HG02642 (cell line): ENCODE measurements at regions not wholly inside any gene's neighbourhood (a gene's known extent, or its start where the extent isn't known, plus 50 kb on each side); places are given as distances from the start of the nearest gene placed in this dataset.
"Not testable (repeated sequence)": the region's sequence is repeated elsewhere in the genome, so short reads cannot be mapped to it uniquely, and the experiment has no call there.

Experiments
- ATAC-seq: cut with Tn5 transposase; IDR thresholded peaks from one replicate; pipeline ENCODE4 v1.9.1; 2021; ENCODE audit warnings: mild to moderate bottlenecking; ENCODE audit not compliant: unreplicated experiment, poor library complexity

DNA sequence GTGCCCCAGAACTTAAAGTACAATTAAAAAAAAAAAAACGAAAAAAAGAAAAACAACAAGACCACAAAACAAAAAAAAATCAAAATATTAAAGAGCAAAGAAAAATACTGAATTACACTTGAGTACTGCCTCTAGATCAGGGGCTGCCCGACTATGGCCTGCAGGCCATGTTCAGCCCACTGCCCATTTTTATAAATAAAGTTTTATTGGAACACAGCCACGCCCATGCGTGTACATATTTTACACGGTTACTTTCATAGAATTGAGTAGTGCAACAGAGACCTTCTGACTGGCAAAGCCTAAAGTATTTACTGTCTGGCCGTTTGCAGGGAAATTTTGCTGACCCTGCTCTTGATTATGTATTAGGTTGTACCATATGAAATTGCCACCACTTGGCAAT, 130.5 kb downstream of the ATXN3L start:
- no peak for ATAC-seq

DNA sequence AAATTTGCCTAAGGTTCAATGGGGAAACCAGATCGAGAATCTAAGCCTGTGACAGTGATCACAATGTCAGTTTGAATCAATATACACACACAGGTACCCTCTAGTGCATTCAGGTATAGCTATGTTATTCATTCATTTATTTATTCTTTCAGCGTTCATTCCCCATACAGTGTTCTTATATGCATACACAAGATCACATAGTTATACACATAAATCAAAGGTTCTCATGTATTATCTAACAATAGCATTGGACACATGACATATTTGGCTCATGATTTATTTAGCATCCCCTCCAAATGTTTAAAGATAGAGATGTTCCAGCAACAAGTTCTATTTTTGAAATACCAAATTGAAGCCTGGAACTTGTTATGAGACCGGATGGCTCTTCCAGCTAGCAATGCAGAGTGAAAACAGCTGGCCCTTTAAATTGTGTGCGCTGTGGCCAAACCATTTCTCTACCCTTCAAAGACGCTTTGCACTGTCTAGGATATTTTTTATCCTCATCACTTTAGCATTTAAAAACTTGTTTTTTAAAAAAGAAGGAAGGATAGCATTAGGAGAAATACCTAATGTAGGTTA, 131.0 kb downstream of the ATXN3L start:
- ATAC-seq: no peak

DNA sequence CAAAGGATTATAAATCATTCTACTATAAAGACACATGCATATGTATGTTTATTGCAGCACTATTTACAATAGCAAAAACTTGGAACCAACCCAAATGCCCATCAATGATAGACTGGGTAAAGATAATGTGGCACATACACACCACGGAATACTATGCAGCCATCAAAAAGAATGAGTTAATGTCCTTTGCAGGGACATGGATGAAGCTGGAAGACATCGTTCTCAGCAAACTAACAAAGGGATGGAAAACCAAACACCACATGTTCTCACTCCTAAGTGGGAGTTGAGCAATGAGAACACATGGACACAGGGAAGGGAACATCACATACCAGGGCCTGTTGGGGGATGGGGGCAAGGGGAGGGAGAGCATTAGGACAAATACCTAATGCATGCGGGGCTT, 133.2 kb downstream of the ATXN3L start:
- ATAC-seq: not testable (repeated sequence)

DNA sequence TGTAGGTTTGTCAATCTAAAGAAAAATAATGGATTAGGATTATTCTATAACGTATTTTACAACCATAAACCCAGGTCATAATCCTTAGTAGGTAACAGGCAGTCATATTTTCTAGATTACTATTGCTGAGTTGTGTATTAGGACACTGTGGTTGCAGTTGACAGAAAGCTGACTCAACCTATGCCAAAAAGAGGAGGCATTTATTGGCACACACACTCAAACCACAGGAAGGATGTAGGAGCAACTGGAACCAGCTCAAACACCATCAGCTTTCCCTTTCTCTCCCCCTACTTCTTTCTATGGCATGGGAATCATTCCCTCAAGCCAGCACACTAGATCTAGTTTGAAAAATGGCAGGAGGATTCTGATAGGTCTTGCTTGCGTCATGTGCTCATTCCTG, 136.4 kb upstream of the FAM9C start:
- no peak for ATAC-seq

DNA sequence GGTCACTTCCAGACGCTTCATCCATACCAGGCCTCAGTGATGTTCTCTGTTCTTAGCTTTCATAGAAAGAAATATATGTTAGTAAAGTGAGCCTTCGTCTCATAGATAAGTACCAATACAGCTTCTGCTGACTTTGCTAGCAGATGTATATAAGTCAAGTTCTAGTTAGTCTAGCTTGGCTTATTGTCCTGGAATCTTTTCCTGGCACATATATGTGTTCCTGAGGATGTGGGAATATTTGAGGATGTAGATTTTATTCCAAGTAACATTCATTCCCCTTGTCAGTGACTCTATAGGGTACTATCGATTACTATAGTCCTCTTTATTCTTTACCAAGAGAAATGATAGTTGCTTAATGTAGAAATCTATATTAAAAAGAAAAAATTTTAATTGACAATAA, 135.2 kb upstream of the FAM9C start:
- no peak for ATAC-seq

DNA sequence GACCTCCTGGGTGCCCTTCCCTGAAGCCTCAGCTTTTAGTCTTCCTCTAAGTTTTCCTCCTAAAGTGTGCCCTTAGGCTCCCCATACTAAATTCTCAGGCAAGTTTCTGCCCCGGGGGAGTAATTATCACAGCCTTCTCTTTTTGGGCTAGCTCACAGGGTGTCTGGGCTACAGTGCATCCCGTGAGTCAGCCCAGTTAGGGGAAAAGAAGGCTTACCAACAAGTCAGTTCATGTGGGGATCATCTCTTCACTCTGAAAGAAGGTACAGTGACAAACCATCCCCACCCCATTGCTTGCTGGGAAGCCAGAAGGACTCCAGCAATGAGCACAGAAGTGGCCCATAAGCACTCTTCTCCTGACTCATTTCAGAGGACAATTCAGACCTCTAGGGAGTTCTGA, 134.7 kb upstream of the FAM9C start:
- no peak for ATAC-seq

DNA sequence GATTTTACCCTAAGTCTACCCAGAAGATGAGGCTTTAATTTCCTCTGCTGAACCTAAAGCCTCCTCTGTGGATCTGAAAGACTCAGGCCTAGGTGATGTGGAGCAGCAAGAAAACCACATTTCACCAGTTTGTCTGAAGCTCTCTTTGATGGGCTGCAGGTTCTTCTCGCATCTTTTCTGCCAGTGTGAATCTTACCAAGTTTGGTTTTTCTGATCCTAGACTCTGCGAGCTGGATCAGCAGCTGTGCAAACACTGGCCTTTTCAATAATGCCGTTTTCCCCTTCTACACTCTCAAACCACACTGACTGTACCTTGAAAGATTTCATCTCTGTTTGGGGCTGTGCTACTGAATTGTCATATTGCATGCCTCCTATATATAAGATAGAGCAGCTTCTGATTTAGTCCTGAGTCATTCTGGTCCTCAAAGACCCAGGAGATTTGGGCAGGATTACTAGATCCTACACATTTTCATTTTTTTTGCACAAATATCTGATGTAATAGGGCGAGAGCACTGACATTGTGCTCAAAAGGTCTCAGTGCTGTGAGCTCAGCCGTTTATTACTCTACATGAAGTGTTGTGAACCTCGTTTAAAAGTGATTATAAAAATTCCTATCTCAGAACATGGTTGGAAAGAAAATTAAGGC, 133.6 kb upstream of the FAM9C start:
- no peak for ATAC-seq

DNA sequence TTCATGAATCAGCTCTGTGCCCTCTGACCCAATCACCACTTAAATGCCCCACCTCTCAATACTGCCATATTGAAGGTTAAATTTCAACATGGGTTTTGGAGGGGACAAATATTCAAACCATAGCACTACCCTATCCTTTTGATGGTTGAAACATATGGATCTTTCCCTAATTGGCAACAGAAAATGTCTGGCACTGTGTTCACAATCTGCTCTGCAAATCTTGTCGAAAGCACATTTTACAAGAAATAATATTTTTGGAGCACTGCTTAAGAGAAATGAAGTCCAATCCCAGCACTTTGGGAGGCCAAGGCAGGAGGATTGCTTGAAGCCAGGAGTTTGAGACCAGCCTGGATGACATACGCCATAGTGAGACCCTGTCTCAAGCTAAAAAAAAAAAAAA, 130.6 kb upstream of the FAM9C start:
- ATAC-seq: no peak

DNA sequence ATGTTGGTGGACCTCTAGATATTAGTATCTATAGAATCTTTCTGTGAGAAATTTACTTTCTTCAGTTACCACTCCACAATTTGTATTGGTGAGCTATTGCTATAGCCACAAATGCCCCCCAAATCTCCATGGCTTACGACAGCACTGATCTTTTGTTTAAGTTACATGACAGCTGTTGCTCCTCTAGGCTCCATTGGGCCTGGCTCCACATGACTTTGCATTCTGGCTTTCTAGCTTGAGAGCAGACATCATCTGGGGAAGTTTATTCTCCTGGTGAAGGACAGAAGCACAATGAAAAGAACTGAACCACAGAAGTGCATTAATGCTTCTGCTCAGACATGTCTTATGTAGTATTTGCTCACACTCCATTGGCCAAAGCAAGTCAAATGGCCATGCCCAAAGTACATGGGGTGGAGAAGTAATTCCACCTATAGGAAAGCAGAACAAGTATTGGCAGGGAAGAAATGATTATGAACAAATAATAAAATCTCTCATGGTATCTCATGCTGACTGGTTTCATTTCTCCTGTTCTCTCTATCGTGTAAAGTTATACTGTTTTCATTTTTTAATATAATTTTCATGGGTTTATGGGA, 126.6 kb upstream of the FAM9C start:
- no peak for ATAC-seq

DNA sequence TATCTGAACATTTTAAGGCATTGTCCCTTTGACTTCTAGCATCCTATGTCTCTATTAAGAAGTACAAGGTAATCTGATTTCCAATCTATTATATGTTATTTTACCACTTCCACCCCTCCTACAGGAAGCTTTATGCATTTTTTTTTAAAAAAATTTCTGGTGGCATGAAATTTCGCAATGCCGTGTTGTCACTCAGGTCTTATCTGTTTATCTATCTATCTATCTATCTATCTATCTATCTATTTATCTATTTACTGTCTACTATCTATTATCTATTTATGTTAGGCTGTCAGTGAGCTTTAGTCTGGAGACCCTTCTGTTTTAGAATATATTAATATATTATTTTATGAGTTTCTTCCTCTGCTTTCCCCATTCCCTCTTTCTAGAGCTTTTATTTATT, 125.3 kb upstream of the FAM9C start:
- no peak for ATAC-seq

DNA sequence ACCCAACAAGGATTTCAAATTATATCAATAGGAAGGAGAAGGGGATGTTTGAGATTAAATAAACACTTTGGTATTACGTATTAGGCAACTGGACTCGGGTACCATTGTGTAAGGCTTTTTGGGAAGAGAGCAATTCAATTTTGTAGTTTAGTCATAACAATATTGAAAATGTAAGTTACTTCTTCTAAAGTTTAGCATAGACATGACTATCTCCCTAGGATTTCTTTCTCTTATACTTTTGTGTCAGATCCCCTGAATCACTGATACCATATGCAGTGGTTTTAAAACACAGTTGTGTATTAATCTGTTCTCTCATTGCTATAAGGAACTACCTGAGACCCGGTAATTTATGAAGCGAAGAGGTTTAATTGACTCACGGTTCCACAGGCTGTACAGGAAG, 123.8 kb upstream of the FAM9C start:
- no peak for ATAC-seq

DNA sequence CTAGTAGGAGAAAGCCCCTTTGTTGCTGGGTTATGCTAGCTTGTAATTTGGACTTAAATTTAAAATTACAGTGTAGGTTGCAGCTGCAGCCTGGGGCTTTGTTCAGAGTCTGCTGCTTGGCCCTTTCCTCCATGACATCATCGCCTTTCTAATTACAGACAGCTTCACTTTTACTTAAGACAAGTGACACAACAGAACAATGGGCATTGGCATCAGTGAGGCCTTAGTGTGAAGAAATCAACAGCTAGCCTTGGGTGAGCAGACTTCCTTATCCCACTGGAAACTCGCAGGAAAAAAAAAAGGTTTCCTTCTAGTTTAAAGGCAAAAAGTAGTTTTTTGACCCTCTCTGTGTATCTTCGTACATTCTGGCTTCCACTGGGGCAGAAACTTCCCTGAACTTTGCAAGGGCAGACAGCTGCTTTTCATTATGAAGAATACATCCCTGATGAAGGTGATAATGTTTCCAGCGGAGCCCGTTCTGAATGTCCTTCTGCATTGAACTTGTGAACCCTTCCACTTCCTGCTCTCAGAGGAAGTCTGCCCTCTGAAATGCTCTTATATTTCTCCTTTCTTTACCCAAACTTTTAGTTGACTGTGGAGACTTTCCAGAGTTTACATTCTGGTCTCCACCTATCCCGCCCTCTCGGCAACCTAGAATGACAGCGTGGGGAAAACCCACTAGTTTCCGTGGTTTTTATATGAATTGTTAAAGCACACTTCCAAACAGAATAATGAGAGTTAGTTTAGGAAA, 123.2 kb upstream of the FAM9C start:
- no peak for ATAC-seq

DNA sequence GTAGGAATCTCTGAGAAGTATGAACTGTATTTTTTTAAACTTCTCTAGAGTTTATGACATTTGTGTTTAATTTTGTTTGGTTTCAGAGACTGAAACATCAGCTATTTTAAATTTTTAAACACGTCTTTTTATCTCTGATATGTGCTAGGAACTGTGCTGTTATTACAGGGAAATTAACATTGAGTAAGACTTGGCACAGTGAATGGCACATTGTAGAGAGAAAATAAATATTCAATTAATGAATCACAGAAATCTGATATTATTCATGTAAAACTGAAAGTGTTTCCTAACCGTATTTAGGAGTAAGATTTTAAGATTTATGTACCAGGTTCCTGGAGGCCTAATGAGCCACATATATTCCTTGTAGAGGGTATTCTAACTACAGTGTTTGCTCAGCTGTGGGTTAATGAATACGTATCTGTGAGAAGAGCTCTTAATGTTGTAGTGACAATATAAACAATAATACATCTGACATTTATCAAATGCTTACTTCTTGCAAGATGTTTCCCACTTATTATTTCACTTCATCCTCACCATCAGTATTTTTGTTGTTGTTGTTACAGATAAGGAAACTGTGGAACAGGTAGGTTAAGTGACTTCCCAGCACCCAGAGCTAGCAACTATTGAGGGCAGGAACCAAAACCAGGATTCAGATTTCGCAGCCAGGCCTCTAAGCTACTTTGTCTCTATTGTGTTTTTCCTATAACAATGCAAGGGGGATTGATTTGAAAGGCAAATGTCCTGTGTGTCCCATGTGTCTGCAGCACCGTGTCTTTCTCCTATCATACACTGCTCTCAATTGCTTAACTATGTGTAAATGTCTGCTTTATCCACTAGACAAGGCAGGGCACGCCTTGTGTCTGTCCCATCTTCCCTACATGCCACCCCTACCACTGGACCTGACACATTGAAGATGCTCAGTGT, 121.1 kb upstream of the FAM9C start:
- ATAC-seq: no peak

DNA sequence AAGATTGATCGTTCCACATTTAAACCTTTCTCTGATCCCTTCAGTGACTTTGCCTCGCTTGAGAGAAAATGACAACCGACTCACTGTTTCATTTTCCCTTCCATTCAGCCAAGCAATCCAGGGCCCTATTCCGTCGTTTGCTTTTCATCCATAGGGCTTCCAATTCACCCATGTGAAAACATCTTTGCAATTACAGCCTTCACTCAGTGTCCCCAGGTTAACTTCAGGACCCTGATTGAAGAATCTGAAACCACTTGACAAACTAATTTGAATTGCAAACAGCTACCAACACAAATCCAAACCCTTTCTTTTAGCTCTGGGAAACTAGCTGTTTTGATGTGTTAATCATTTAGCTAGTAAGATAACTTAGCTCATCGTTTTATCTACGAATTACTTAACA, 120.2 kb upstream of the FAM9C start:
- ATAC-seq: no peak

DNA sequence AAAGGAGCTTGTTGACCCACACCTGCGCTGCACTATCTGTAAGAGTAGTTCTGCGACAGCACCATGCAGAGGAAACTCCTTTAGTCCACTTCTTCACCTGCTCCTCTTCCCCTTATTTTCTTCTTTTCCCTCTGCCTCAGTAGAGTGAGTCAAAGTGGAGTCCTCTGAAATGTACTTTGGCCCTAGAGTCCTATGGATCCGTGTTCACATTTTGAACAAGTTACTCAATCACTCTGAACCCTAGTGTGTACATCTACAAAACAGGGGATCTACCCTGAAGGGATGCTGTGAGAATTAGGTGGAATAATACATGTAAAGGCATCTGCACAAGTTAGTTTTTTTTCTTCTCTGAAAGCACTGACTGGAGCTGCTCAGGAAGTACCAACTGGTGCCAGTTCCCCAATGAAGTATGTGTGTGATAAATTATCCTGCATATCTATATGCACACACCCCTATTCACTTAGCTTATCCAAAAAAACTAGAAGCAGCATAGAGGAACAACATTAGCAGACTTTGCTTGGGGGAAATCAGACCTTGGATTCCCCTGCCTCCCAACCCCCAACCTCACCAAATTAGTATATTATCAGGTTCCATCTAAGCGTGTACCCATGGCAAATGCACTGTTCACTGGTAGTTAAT, 118.5 kb upstream of the FAM9C start:
- no peak for ATAC-seq

DNA sequence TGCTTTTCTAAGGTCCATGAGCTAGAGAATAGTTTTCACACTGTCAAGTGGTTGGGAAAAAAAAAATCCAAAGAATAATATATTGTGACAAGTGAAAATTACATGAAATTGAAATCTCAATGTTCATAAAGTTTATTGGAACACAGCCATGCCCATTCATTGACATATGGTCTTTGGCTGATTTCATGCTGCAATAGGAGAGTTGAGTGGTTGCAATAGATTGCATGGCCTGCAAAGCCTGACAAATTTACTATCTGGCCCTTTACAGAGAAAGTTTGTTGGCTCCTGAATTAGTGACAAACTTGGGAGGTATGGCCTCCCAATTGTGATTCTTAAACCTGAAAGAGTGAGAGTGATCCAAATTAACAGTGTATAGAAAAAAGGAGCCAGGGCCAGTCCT, 115.5 kb upstream of the FAM9C start:
- no peak for ATAC-seq

DNA sequence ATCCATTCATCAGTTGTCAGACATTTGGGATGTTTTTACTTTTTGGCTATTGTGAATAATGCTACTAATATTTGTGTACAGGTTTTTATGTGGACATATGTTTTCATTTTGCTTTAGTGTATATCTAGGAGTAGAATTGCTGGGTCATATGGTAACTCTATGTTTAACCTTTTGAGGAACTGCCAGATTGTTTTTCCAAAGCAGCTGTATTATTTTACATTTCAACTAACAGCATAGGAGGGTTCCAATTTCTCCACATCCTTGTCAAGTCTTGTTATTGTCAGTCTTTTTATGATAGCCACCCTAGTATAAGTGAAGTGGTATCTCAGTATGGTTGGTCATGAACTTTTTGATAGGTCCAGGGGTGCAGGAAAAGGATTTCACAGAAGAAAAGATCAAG, 114.5 kb upstream of the FAM9C start:
- ATAC-seq: no peak

DNA sequence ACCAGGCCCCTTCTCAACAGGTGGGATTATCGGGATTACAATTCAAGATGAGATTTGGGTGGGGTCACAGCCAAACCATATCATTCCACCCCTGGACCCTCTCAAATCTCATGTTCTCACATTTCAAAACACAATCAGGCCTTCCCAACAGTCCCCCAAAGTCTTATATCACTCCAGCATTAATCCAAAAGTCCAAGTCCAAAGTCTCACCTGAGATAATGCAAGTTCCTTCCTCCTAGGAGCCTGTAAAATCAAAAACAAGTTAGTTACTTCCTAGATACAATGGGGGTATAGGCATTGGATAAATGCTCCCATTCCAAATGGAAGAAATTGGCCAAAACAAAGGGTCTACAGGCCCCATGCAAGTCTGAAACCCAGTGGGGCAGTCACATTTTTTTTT, 111.1 kb upstream of the FAM9C start:
- not testable (repeated sequence) for ATAC-seq

DNA sequence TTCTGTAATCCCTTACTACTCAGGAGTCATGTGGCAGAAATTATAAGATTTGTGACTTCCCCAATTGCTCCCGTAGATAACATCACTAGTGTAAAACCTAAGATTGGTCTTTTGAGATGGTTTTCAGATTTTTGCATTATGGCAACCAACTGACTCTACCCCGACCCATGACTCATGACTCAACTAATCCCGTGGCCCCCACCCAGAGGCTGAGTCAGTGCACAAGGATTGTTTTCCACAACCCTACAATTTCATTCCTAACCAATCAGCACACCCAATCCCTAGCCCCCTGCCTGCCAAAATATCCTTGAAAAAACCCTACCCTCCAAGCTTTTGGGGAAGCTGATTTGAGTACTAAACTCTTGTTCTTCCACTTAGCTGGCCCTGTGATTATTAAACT, 109.4 kb upstream of the FAM9C start:
- ATAC-seq: no peak
